Neural progenitor cell (in vitro differentiated cells): ENCODE measurements at regions not wholly inside any gene's neighbourhood (a gene's known extent, or its start where the extent isn't known, plus 50 kb on each side); places are given as distances from the start of the nearest gene placed in this dataset.

Source experiments
- EZH2phosphoT487 ChIP-seq: fragments of 200-600 bp; sonication (generic); IDR thresholded peaks from 2 replicates; pipeline ENCODE4 v1.6.1; 2017; ENCODE audit warnings: antibody characterized with exemption
- TF ChIP-seq, protein P1 (sequence below): fragments of 200-600 bp; sonication (generic); IDR thresholded peaks from 2 replicates; pipeline ENCODE4 v1.5.1; 2017; ENCODE audit warnings: antibody characterized with exemption, mild to moderate bottlenecking

- TF ChIP-seq, protein P1, sequence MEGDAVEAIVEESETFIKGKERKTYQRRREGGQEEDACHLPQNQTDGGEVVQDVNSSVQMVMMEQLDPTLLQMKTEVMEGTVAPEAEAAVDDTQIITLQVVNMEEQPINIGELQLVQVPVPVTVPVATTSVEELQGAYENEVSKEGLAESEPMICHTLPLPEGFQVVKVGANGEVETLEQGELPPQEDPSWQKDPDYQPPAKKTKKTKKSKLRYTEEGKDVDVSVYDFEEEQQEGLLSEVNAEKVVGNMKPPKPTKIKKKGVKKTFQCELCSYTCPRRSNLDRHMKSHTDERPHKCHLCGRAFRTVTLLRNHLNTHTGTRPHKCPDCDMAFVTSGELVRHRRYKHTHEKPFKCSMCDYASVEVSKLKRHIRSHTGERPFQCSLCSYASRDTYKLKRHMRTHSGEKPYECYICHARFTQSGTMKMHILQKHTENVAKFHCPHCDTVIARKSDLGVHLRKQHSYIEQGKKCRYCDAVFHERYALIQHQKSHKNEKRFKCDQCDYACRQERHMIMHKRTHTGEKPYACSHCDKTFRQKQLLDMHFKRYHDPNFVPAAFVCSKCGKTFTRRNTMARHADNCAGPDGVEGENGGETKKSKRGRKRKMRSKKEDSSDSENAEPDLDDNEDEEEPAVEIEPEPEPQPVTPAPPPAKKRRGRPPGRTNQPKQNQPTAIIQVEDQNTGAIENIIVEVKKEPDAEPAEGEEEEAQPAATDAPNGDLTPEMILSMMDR = no peak
- no peak for TF ChIP-seq EZH2phosphoT487
Measured at GRCh38 chr17:70912716-70913485, 743.6 kb downstream of the KCNJ2 start.
